Loucy (cell line): ENCODE measurements at regions not wholly inside any gene's neighbourhood (a gene's known extent, or its start where the extent isn't known, plus 50 kb on each side); places are given as distances from the start of the nearest gene placed in this dataset.

Experiments used
- H2AFZ ChIP-seq: fragments of 200-600 bp; sonication (generic); 2 replicates; pipeline ENCODE4 v1.6.0; 2016; ENCODE audit warnings: antibody characterized with exemption, mild to moderate bottlenecking, low read length, moderate library complexity
- H3F3A ChIP-seq: fragments of 200-600 bp; 2 replicates; pipeline ENCODE4 v1.6.0; 2016; ENCODE audit warnings: antibody characterized with exemption, low read depth, mild to moderate bottlenecking
- H3K27me3 ChIP-seq: fragments of 200-600 bp; sonication (generic); 2 replicates; pipeline ENCODE4 v1.6.1; 2014; ENCODE audit warnings: low read length, mild to moderate bottlenecking; ENCODE audit not compliant: insufficient read depth, poor library complexity, severe bottlenecking
- H3K36me3 ChIP-seq: fragments of 200-600 bp; sonication (generic); 2 replicates; pipeline ENCODE4 v1.6.1; 2016; ENCODE audit warnings: low read length; ENCODE audit not compliant: insufficient read depth
- H3K4me1 ChIP-seq: fragments of 200-600 bp; sonication (generic); 2 replicates; pipeline ENCODE4 v1.5.1; 2014; ENCODE audit warnings: low read length, mild to moderate bottlenecking; ENCODE audit not compliant: insufficient read depth, poor library complexity, severe bottlenecking
- H3K4me2 ChIP-seq: fragments of 200-600 bp; sonication (generic); 2 replicates; pipeline ENCODE4 v1.6.0; 2014; ENCODE audit warnings: antibody characterized with exemption, low read length, low read depth, mild to moderate bottlenecking; ENCODE audit not compliant: poor library complexity, severe bottlenecking
- H3K4me3 ChIP-seq: fragments of 200-600 bp; sonication (generic); 2 replicates; pipeline ENCODE4 v1.5.1; 2014; ENCODE audit warnings: low read length, mild to moderate bottlenecking, mixed read lengths; ENCODE audit not compliant: poor library complexity, severe bottlenecking
- H3K79me2 ChIP-seq: fragments of 200-600 bp; sonication (generic); 2 replicates; pipeline ENCODE4 v1.6.1; 2014; ENCODE audit warnings: low read length; ENCODE audit not compliant: insufficient read depth
- H3K9ac ChIP-seq: fragments of 200-600 bp; sonication (generic); 2 replicates; pipeline ENCODE4 v1.6.0; 2014; ENCODE audit warnings: mild to moderate bottlenecking, low read depth, low read length, moderate library complexity; ENCODE audit not compliant: poor library complexity, severe bottlenecking
- H3K9me2 ChIP-seq: fragments of 200-600 bp; sonication (generic); replicated peaks from 2 replicates; pipeline ENCODE4 v1.6.1; 2016; ENCODE audit warnings: low read depth, low read length, mixed read lengths
- H3K9me3 ChIP-seq: fragments of 200-600 bp; sonication (generic); 2 replicates; pipeline ENCODE4 v1.6.1; 2014; ENCODE audit warnings: mild to moderate bottlenecking, antibody characterized with exemption, low read length, low read depth; ENCODE audit not compliant: insufficient read depth
- H4K20me1 ChIP-seq: fragments of 200-600 bp; sonication (generic); 2 replicates; pipeline ENCODE4 v1.6.0; 2014; ENCODE audit warnings: antibody characterized with exemption, low read length, mild to moderate bottlenecking; ENCODE audit not compliant: insufficient read depth, poor library complexity, severe bottlenecking
- EZH2phosphoT487 ChIP-seq: fragments of 200-600 bp; IDR thresholded peaks from 2 replicates; pipeline ENCODE4 v1.6.1; 2018; ENCODE audit warnings: antibody characterized with exemption, mild to moderate bottlenecking, moderate library complexity, borderline replicate concordance
- TF ChIP-seq, protein P1 (sequence below): fragments of 200-600 bp; sonication (generic); conservative IDR thresholded peaks from 2 replicates; pipeline ENCODE4 v1.5.1; 2014; ENCODE audit warnings: mild to moderate bottlenecking, antibody characterized with exemption, low read length

DNA sequence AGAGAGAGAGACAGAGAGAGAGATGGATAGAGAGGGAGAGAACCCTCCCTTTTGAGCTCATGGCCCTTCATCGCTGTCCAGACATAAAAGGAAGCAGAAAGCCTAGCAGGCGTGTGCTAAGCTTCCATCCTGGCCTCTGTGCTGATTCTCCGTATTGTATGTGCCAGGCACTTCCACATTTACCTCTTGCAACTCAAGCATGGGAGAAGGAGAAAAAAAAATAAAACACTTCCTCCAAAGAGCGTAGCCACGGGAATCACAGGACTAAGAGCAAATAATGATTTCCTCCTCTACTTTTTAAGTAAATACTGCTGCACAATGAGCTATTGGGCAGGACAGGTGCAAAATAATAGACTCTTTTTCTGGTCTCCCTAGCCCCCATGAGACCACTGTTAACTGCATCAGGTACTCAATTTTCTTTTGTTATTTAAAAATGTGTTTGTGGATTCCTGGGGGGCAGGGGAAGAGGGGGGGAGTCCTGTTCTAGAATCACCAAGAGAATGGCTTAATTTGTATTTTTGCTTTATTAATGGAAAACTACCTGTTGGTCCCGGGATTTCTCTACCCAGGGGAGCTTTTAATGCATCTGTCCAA is 154.3 kb downstream of the NXPE2 start:
- Histone ChIP-seq H3K36me3 (no peaks in the 10 kb centered on the region), H3K9me2 (no peaks in the 10 kb centered on the region), H3F3A (no peaks in the 10 kb centered on the region), H2AFZ (no peak overlapping the region), H3K9me3 (no peaks in the 10 kb centered on the region), H3K79me2 (no peaks in the 10 kb centered on the region), H3K4me2 (no peak overlapping the region), H3K4me3 (no peak overlapping the region), H3K27me3 (no peaks in the 10 kb centered on the region), H4K20me1 (no peaks in the 10 kb centered on the region), H3K4me1 (no peaks in the 10 kb centered on the region), H3K9ac (no peak overlapping the region)
- TF ChIP-seq, protein P1, sequence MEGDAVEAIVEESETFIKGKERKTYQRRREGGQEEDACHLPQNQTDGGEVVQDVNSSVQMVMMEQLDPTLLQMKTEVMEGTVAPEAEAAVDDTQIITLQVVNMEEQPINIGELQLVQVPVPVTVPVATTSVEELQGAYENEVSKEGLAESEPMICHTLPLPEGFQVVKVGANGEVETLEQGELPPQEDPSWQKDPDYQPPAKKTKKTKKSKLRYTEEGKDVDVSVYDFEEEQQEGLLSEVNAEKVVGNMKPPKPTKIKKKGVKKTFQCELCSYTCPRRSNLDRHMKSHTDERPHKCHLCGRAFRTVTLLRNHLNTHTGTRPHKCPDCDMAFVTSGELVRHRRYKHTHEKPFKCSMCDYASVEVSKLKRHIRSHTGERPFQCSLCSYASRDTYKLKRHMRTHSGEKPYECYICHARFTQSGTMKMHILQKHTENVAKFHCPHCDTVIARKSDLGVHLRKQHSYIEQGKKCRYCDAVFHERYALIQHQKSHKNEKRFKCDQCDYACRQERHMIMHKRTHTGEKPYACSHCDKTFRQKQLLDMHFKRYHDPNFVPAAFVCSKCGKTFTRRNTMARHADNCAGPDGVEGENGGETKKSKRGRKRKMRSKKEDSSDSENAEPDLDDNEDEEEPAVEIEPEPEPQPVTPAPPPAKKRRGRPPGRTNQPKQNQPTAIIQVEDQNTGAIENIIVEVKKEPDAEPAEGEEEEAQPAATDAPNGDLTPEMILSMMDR, result no peak
- TF ChIP-seq EZH2phosphoT487, result no peak

DNA sequence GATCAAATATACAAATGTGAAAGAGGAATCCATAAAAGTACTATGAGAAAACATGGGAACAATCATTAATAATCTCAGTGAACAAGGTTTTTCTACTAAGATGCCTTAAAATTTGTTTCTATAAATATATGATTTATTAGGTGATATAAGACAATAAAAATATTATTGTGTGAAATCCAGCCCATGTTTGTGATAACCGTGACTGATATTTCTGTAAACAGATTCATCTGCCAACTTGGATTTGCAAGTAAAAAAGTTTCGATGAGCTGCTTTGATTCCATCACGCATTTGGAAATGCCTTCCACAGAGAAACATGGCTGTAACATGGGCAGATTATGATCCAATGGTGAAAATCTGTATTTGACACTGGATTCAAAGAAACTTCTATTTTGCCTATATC is 157.8 kb downstream of the NXPE2 start:
- H3K36me3 ChIP-seq, result no peaks in the 10 kb centered on the region
- no peaks in the 10 kb centered on the region for H3K9me3 ChIP-seq
- TF ChIP-seq EZH2phosphoT487, result no peak
- TF ChIP-seq, protein P1, result no peak
- H3K4me2 ChIP-seq, result no peak overlapping the region
- no peaks in the 10 kb centered on the region for H4K20me1 ChIP-seq
- H3K9ac ChIP-seq, result no peak overlapping the region
- no peaks in the 10 kb centered on the region for H3K27me3 ChIP-seq
- no peaks in the 10 kb centered on the region for H3K79me2 ChIP-seq
- H3K4me1 ChIP-seq, result no peaks in the 10 kb centered on the region
- no peak overlapping the region for H3K4me3 ChIP-seq
- H3F3A ChIP-seq, result no peaks in the 10 kb centered on the region
- H3K9me2 ChIP-seq, result no peaks in the 10 kb centered on the region
- H2AFZ ChIP-seq, result no peak overlapping the region

DNA sequence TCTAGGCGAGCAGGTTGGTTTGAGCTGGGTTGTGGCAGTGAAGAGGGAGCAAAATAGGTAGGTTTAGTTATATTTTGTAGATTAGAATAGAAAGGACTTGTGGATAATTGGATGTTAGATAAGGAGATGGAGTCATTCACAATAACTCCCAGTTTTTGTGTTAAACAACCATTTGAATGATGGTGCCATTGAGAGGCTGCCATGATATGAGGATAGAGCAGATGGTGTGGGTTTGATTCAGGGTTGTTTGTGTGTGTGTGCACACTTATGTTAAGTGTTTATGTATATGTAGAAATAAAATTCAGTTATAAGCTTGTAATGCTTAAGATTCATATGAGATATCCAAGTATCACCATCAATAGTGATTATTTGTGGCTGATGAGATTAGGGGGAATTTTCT is 166.6 kb downstream of the NXPE2 start:
- H3K4me3 ChIP-seq, result no peak overlapping the region
- no peaks in the 10 kb centered on the region for H3K9me3 ChIP-seq
- no peaks in the 10 kb centered on the region for H3F3A ChIP-seq
- H3K4me2 ChIP-seq, result no peak overlapping the region
- H2AFZ ChIP-seq, result no peak overlapping the region
- H3K4me1 ChIP-seq, result no peaks in the 10 kb centered on the region
- H3K9me2 ChIP-seq, result no peaks in the 10 kb centered on the region
- H4K20me1 ChIP-seq, result no peaks in the 10 kb centered on the region
- TF ChIP-seq, protein P1, result no peak
- no peak for TF ChIP-seq EZH2phosphoT487
- H3K9ac ChIP-seq, result no peak overlapping the region
- no peaks in the 10 kb centered on the region for H3K27me3 ChIP-seq
- no peaks in the 10 kb centered on the region for H3K36me3 ChIP-seq
- H3K79me2 ChIP-seq, result no peaks in the 10 kb centered on the region
